A673 (cell line): ENCODE measurements at regions not wholly inside any gene's neighbourhood (a gene's known extent, or its start where the extent isn't known, plus 50 kb on each side); places are given as distances from the start of the nearest gene placed in this dataset.

Source experiments
- BruUV-seq: library from RNA; stranded (reverse); fragments of 400-500 nt; replicated peaks from 2 replicates; lab custom pipeline; 2021; lab: Mats Ljungman, UMichigan
- CTCF ChIA-PET: fragments of 300-600 bp; sonication (Branson Sonifier 250); formaldehyde crosslinking; loops from one replicate; lab custom pipeline; 2022; ENCODE audit warnings: antibody characterized with exemption; lab: Charles Lee
- POLR2A ChIA-PET: fragments of 300-600 bp; sonication (Branson Sonifier 250); formaldehyde crosslinking; loops from one replicate; lab custom pipeline; 2022; ENCODE audit warnings: antibody characterized with exemption; ENCODE audit not compliant: low non-redundant PET; lab: Charles Lee
- DNase-seq: peaks from one replicate; pipeline ENCODE4 v3.0.0-alpha.2; 2015; ENCODE audit warnings: low spot score
- H3K27ac ChIP-seq: fragments of 200-600 bp; sonication (generic); 2 replicates; pipeline ENCODE4 v1.5.1; 2016; ENCODE audit warnings: mixed run types, low read depth, mild to moderate bottlenecking, mixed read lengths, antibody characterized with exemption, low read length; ENCODE audit not compliant: poor library complexity, severe bottlenecking
- H3K27me3 ChIP-seq: fragments of 200-600 bp; sonication (generic); replicated peaks from 2 replicates; pipeline ENCODE4 v1.6.1; 2017; ENCODE audit warnings: mixed run types, low read depth, mild to moderate bottlenecking, mixed read lengths, antibody characterized with exemption, low read length; ENCODE audit not compliant: insufficient read depth, poor library complexity
- H3K36me3 ChIP-seq: fragments of 200-600 bp; sonication (generic); 2 replicates; pipeline ENCODE4 v1.6.1; 2016; ENCODE audit warnings: mixed run types, mild to moderate bottlenecking, mixed read lengths, antibody characterized with exemption, low read length; ENCODE audit not compliant: insufficient read depth, poor library complexity, severe bottlenecking
- H3K4me1 ChIP-seq: fragments of 200-600 bp; sonication (generic); 2 replicates; pipeline ENCODE4 v1.6.1; 2017; ENCODE audit warnings: mixed run types, mild to moderate bottlenecking, mixed read lengths, antibody characterized with exemption, low read length; ENCODE audit not compliant: insufficient read depth, poor library complexity, severe bottlenecking
- H3K4me3 ChIP-seq: fragments of 200-600 bp; sonication (generic); 2 replicates; pipeline ENCODE4 v1.5.1; 2016; ENCODE audit warnings: low read depth, mixed run types, mild to moderate bottlenecking, mixed read lengths, low read length; ENCODE audit not compliant: poor library complexity, severe bottlenecking
- H3K9me3 ChIP-seq: fragments of 200-600 bp; sonication (generic); 2 replicates; pipeline ENCODE4 v1.6.1; 2016; ENCODE audit warnings: mixed run types, low read depth, mild to moderate bottlenecking, mixed read lengths, antibody characterized with exemption, low read length; ENCODE audit not compliant: poor library complexity, severe bottlenecking
- CTCF ChIP-seq: fragments of 300-800, 200-600 bp; sonication (generic); conservative IDR thresholded peaks from 2 replicates; pipeline ENCODE4 v1.5.1; 2017; ENCODE audit warnings: low read depth, mild to moderate bottlenecking, antibody characterized with exemption, low read length, moderate library complexity, mixed read lengths
- EZH2 ChIP-seq: fragments of 200-600 bp; sonication (generic); IDR thresholded peaks from 2 replicates; pipeline ENCODE4 v1.6.1; 2017; ENCODE audit warnings: borderline replicate concordance, low read depth, mild to moderate bottlenecking, mixed read lengths, antibody characterized with exemption, low read length; ENCODE audit not compliant: poor library complexity, severe bottlenecking
- intact Hi-C: fragments of 100-400 bp; cut with micrococcal nuclease; formaldehyde crosslinking; loops from one replicate; pipeline ENCODE4 v1.10.0; 2022; ENCODE audit not compliant: unreplicated experiment

DNA sequence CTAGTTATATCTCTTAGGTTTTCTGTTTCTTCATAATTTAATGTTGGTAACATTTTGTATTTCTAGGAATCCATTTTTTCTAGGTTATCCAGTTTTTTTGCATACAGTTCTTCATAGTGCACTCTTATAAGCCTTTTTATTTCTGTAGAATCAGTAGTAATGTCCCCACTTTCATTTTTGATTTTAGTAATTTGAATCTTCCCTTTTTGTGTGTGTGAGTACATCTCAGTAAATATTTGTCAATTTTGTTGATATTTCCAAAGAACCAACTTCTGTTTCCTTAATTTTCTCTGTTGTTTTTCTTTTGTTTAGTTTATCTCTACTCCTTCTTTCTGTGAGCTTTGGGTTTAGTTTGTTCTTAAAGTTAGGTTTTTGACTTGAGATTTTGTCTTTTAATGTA lies 507.3 kb upstream of the RGS6 start:
- no peak for TF ChIP-seq EZH2
- CTCF ChIA-PET = no interaction called here
- H3K27ac ChIP-seq = no peak overlapping the region
- peaks cover 4% of the 10 kb centered on the region for H3K36me3 ChIP-seq
- intact Hi-C loops = no loop called here
- H3K4me1 ChIP-seq = no peaks in the 10 kb centered on the region
- no peak for DNase-seq
- H3K9me3 ChIP-seq = peaks cover 33% of the 10 kb centered on the region
- POLR2A ChIA-PET = no interaction called here
- H3K4me3 ChIP-seq = no peak overlapping the region
- no TSS peak for BruUV-seq
- H3K27me3 ChIP-seq = no peaks in the 10 kb centered on the region

GRCh38 chr14:71426001-71426400 lies 506.2 kb upstream of the RGS6 start:
- no peak for TF ChIP-seq EZH2
- TF ChIP-seq CTCF = no peak
- H3K4me1 ChIP-seq = peaks cover 8% of the 10 kb centered on the region
- H3K9me3 ChIP-seq = peaks cover 33% of the 10 kb centered on the region
- intact Hi-C loops = no loop called here
- H3K36me3 ChIP-seq = peaks cover 4% of the 10 kb centered on the region
- no peak overlapping the region for H3K27ac ChIP-seq
- H3K4me3 ChIP-seq = no peak overlapping the region
- DNase-seq = no peak
- no peaks in the 10 kb centered on the region for H3K27me3 ChIP-seq
- ChIA-PET CTCF (no interaction called here), POLR2A (no interaction called here)
- BruUV-seq = no TSS peak

- Histone ChIP-seq H3K36me3 (peaks cover 4% of the 10 kb centered on the region), H3K27me3 (no peaks in the 10 kb centered on the region), H3K9me3 (peaks cover 23% of the 10 kb centered on the region), H3K4me3 (no peak overlapping the region), H3K4me1 (peaks cover 12% of the 10 kb centered on the region), H3K27ac (no peak overlapping the region)
- ChIA-PET POLR2A (no interaction called here), CTCF (no interaction called here)
- BruUV-seq = no TSS peak
- intact Hi-C loops = no loop called here
- TF ChIP-seq CTCF = no peak
- no peak for TF ChIP-seq EZH2
- no peak for DNase-seq
These were observed 502.3 kb upstream of the RGS6 start for GRCh38 chr14:71429902-71430301.

DNA sequence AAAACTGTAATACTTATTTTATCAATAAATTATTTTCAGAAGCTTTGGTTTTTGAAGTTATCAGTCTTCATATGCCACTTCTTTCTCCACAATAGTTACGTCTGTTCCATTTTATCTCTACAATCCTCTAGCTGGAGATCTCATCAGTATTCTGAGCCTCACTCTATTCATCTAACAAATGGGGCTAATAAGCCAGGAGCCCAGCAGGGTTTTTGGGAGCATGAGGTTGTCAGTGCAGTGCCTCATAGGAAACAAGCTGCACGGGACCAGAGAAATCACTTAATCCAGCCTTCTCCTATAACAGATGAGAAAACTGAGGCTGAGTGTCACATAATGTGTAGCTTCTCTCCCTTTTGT lies 501.9 kb upstream of the RGS6 start:
- POLR2A ChIA-PET = no interaction called here
- no peak for DNase-seq
- Histone ChIP-seq H3K36me3 (peaks cover 4% of the 10 kb centered on the region), H3K4me3 (no peak overlapping the region), H3K9me3 (peaks cover 19% of the 10 kb centered on the region), H3K27ac (no peak overlapping the region), H3K27me3 (no peaks in the 10 kb centered on the region), H3K4me1 (peaks cover 12% of the 10 kb centered on the region)
- no TSS peak for BruUV-seq
- CTCF ChIA-PET = no interaction called here
- intact Hi-C loops = no loop called here
- TF ChIP-seq EZH2 (no peak), CTCF (no peak)
